ENCODE measurements at regions not wholly inside any gene's neighbourhood (a gene's known extent, or its start where the extent isn't known, plus 50 kb on each side); places are given as distances from the start of the nearest gene placed in this dataset.

GRCh38 chr11:111194860-111195568 lies 50.5 kb upstream of the POU2AF2 start:
- DNase-seq = no peak

- DNase-seq = no peak
These were observed 51.5 kb upstream of the POU2AF2 start for GRCh38 chr11:111193924-111194490.

- DNase-seq = no peak
These were observed 56.1 kb upstream of the POU2AF2 start for GRCh38 chr11:111189466-111189865.

GRCh38 chr11:111186308-111186915 lies 59.1 kb upstream of the POU2AF2 start:
- DNase-seq = peak; percentile 87

- peak; percentile 85 for DNase-seq
These were observed 60.3 kb upstream of the POU2AF2 start for GRCh38 chr11:111185266-111185665.

- DNase-seq = no peak
These were observed 61.8 kb upstream of the POU2AF2 start for GRCh38 chr11:111183706-111184105.

GRCh38 chr11:111179184-111179910 lies 66.2 kb upstream of the POU2AF2 start:
- peak; percentile 44 for DNase-seq

- DNase-seq = peak; percentile 90
These were observed 68.3 kb upstream of the POU2AF2 start for GRCh38 chr11:111177037-111177871.

- DNase-seq = peak; percentile 2
These were observed 68.9 kb upstream of the POU2AF2 start for GRCh38 chr11:111176603-111177002.

GRCh38 chr11:111173221-111173620 lies 72.3 kb upstream of the POU2AF2 start:
- no peak for DNase-seq

- DNase-seq = no peak
These were observed 73.1 kb upstream of the POU2AF2 start for GRCh38 chr11:111172321-111172862.

- no peak for DNase-seq
These were observed 74.7 kb upstream of the POU2AF2 start for GRCh38 chr11:111170761-111171379.

- no peak for DNase-seq
These were observed 76.2 kb upstream of the POU2AF2 start for GRCh38 chr11:111169367-111169766.

- no peak for DNase-seq
These were observed 76.7 kb upstream of the POU2AF2 start for GRCh38 chr11:111168871-111169270.

GRCh38 chr11:111167666-111168065 lies 77.9 kb upstream of the POU2AF2 start:
- DNase-seq = no peak

- peak; percentile 29 for DNase-seq
These were observed 78.9 kb upstream of the POU2AF2 start for GRCh38 chr11:111166598-111166997.

- DNase-seq = no peak
These were observed 83.2 kb upstream of the POU2AF2 start for GRCh38 chr11:111162305-111162704.

GRCh38 chr11:111157571-111157970 lies 88.0 kb upstream of the POU2AF2 start:
- no peak for DNase-seq

GRCh38 chr11:111155021-111155420 lies 90.5 kb upstream of the POU2AF2 start:
- no peak for DNase-seq

- no peak for DNase-seq
These were observed 92.3 kb upstream of the POU2AF2 start for GRCh38 chr11:111153194-111153593.

- peak; percentile 66 for DNase-seq
These were observed 96.6 kb upstream of the POU2AF2 start for GRCh38 chr11:111148953-111149352.

GRCh38 chr11:111148121-111148520 lies 97.4 kb upstream of the POU2AF2 start:
- no peak for DNase-seq
